ENCODE measurements at regions not wholly inside any gene's neighbourhood (a gene's known extent, or its start where the extent isn't known, plus 50 kb on each side); places are given as distances from the start of the nearest gene placed in this dataset.
"Not testable (repeated sequence)": the region's sequence is repeated elsewhere in the genome, so short reads cannot be mapped to it uniquely, and the experiment has no call there.

DNA sequence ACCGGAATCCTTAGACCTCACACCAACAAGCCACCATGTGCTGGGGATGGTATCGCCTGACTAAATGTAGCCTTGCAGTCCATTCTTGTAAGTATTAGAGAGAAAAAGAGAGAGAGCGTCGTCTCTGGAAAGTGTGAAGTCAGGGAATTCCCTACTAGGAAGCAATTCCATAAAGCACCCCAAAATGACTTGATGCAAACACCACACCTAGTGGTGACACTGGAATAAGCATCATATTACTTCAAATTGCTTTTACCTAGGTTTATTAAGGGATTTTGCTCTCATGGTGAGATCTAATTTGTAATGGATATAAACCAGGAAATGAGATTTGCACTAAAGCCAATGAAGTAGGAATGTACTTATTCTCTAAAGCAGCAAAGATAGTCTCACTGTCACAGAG lies 111.4 kb upstream of the METTL9 start:
- DNase-seq: not testable (repeated sequence)

GRCh38 chr16:21499046-21499445 lies 100.3 kb upstream of the METTL9 start:
- not testable (repeated sequence) for DNase-seq

DNA sequence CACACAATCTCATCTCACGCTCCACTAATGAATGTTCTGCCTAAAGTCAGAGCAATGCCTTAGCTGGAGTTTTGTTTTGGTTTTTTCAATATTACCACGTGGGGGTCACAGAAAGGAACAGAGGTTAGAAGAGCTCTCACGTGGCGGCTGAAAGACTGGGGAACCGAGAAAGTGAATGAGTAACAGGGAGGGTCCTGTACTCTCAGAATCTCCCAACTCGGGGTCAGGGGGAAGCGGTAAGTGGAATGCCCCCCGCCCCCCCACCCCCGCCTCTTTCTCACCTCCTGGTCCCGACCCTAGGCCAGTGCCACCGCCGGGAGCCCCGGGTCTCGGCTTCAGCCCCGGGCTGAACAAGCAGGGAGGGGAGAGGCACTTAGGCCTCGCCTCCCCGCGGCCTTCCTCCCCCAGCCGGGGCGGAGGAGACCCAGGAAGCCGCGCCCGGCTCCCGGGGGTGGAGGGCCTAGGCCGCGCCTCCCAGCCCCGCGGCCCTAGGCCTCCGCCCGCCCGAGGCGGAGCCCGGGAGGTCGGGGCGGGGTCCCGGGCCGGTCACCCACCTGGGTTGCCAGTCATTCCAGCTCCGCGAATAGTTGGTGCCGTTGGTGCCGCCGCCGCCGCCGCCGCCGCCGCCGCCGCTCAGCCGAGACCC lies 98.0 kb upstream of the METTL9 start:
- peak; percentile 82 for DNase-seq

GRCh38 chr16:21501869-21502667 lies 97.3 kb upstream of the METTL9 start:
- peak; percentile 98 for DNase-seq

DNA sequence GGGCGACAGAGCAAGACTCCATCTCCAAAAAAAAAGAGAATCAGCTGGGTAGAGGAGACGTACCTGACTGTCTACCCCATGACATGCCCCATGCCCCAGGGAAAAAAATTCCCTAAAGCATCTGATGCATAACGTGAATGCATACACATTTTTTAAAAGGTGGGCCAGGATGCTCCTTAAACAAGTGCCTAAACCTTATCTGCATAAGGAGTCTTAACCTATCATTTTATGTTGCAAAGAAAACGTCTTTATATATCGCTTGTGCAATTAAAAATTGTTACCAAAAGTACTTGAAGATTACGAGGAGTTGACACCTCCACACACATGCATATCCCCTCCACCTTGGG lies 95.8 kb upstream of the METTL9 start:
- DNase-seq: not testable (repeated sequence)

GRCh38 chr16:21503941-21504832 lies 95.2 kb upstream of the METTL9 start:
- not testable (repeated sequence) for DNase-seq

- not testable (repeated sequence) for DNase-seq
These were observed 93.4 kb upstream of the METTL9 start for GRCh38 chr16:21505751-21506520.

GRCh38 chr16:21506857-21507456 lies 92.4 kb upstream of the METTL9 start:
- peak; percentile 88 for DNase-seq

- not testable (repeated sequence) for DNase-seq
These were observed 91.6 kb upstream of the METTL9 start for GRCh38 chr16:21507631-21508305.

GRCh38 chr16:21508661-21509436 lies 90.5 kb upstream of the METTL9 start:
- peak; percentile 65 for DNase-seq

GRCh38 chr16:21509437-21510086 lies 89.8 kb upstream of the METTL9 start:
- not testable (repeated sequence) for DNase-seq

DNA sequence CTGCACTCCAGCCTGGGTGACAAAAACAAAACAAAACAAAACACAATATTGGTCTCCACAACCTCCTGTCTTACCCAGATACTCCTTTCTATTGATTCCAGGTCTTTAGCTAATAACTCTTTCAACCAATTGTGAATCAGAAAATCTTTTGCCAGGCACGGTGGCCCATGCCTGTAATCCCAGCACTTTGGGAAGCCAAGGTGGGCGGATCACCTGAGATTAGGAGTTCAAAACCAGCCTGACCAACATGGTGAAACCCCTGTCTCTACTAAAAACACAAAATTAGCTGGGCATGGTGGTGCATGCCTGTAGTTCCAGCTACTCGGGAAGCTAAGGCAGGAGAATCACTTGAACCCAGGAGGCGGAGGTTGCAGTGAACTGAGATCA lies 88.5 kb upstream of the METTL9 start:
- DNase-seq: not testable (repeated sequence)

GRCh38 chr16:21511315-21512210 lies 87.8 kb upstream of the METTL9 start:
- not testable (repeated sequence) for DNase-seq

GRCh38 chr16:21512280-21513192 lies 86.8 kb upstream of the METTL9 start:
- not testable (repeated sequence) for DNase-seq

DNA sequence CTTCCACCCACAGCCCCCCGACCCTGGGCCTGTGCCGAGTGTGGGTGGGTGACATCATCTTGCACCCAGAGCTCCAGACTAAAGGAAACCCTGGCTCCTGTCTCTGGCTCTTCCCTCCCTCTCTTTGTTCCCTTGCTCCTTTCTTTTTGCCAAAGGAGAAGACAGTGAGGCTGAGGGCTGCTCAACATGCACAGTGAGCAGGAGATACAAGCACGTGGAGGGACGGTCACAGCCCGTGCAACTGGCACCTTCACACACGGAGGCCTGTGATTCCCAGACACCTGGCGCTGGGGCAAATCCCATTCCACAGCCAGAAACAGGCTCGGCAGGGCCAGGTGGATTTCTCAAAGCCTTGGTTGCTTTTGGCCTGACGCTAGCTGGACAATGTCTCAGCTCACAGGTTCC lies 86.0 kb upstream of the METTL9 start:
- not testable (repeated sequence) for DNase-seq

DNA sequence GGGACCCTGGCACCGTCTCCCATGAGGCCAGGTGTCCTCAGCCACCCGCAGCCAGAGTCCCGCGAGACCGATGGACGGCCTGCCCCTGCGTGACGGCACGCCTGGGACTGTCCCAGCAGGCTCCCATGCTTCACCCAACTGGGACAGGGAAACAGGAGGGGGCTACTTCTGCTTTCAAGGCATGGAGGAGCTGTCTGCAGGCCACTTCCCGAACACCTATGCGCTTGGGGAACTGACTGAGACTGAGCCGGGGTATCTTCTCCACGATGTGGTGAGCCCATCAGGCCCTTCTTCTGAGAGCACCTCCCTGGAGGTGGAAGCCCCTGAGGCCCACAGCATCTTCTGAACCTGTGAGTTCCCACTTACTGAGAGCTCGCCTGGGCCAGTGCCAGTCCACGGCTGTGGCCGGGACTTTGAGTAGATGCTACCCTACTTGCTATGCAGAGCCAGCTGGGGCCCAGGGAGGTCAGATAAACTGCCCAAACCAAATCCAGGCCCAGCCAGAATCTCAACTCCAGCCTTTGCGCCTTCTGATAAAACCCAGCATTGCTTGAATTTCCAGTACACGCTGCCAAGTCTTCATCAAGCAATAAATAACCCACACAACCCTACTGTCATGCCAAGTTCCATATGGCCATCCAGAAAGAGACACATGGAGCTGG lies 85.4 kb upstream of the METTL9 start:
- not testable (repeated sequence) for DNase-seq

GRCh38 chr16:21514474-21514840 lies 84.9 kb upstream of the METTL9 start:
- not testable (repeated sequence) for DNase-seq

- DNase-seq: not testable (repeated sequence)
These were observed 82.7 kb upstream of the METTL9 start for GRCh38 chr16:21516705-21517040.

All from activated CD4-positive, alpha-beta T cell treated with anti-CD3 and anti-CD28 coated beads, Interleukin-10, Interleukin-2, amounts not matched to agents 100 ng/mL and 50 ng/mL, durations not matched to agents 16 hours and 8 hours (primary cell).